ENCODE measurements at regions not wholly inside any gene's neighbourhood (a gene's known extent, or its start where the extent isn't known, plus 50 kb on each side); places are given as distances from the start of the nearest gene placed in this dataset.

- DNase-seq (ENCODE audit: low read depth in 6 of 9, low spot score in 9 of 9), result no peak
- Histone ChIP-seq H3K4me3 (ENCODE audit: low read length in 2 of 2) (no peak overlapping the region), H3K9me3 (ENCODE audit: control insufficient read depth in 2 of 2, insufficient read depth in 1 of 2, low read length in 1 of 2) (no peaks in the 10 kb centered on the region), H3K27me3 (ENCODE audit: control insufficient read depth in 2 of 2, insufficient read depth in 1 of 2, low read length in 1 of 2) (no peaks in the 10 kb centered on the region), H3K27ac (ENCODE audit: low read depth in 1 of 2, low read length in 1 of 2) (no peak overlapping the region), H3K4me1 (ENCODE audit: control insufficient read depth in 2 of 2, insufficient read depth in 2 of 2, low read length in 2 of 2) (no peaks in the 10 kb centered on the region), H3K36me3 (ENCODE audit: control insufficient read depth in 2 of 2, insufficient read depth in 2 of 2, low read length in 1 of 2) (no peaks in the 10 kb centered on the region)
- WGBS, result 97% methylated on average over 2 of the region's 2 CpGs
Observed at GRCh38 chr2:215486291-215487001, 50.6 kb upstream of the FN1 start.

Measured in thymus (tissue), 11 donors.